Common myeloid progenitor, CD34-positive (primary cell): ENCODE measurements at regions not wholly inside any gene's neighbourhood (a gene's known extent, or its start where the extent isn't known, plus 50 kb on each side); places are given as distances from the start of the nearest gene placed in this dataset.
"Not testable (repeated sequence)": the region's sequence is repeated elsewhere in the genome, so short reads cannot be mapped to it uniquely, and the experiment has no call there.

Experiments used
- CTCF ChIA-PET: fragments of 350-600 bp; sonication (Branson Sonifier 250); formaldehyde crosslinking; loops from one replicate; lab custom pipeline; 2021; ENCODE audit warnings: antibody characterized with exemption; lab: Charles Lee
- POLR2A ChIA-PET: fragments of 350-600 bp; sonication (Branson Sonifier 250); formaldehyde crosslinking; loops from one replicate; lab custom pipeline; 2021; ENCODE audit warnings: antibody characterized with exemption; lab: Charles Lee
- DNase-seq, 3 donors: peaks; one replicate each; pipeline versions ENCODE4 v3.0.0 to v3.0.0-alpha.2; 2013
- H3K27ac ChIP-seq, 2 experiments: 1 replicate in 1 of 2; 2 replicates in 1 of 2; pipeline ENCODE4 v1.7.0; 2013; ENCODE audit warnings: inconsistent platforms in 2 of 2, low read length in 2 of 2, mild to moderate bottlenecking in 2 of 2, low read depth in 1 of 2, moderate library complexity in 1 of 2; ENCODE audit not compliant: severe bottlenecking in 2 of 2, insufficient read depth in 1 of 2, poor library complexity in 1 of 2
- H3K27me3 ChIP-seq, 5 experiments: replicated peaks in 2 of 5; 1 replicate in 3 of 5; 2 replicates in 2 of 5; pipeline versions ENCODE4 v1.6.1 to v1.7.0; 2013; ENCODE audit warnings: low read length in 4 of 5, mild to moderate bottlenecking in 2 of 5, moderate library complexity in 2 of 5, inconsistent platforms in 1 of 5; ENCODE audit not compliant: insufficient read depth in 5 of 5, control insufficient read depth in 4 of 5
- H3K36me3 ChIP-seq, 4 experiments: 1 replicate in 2 of 4; 2 replicates in 2 of 4; pipeline versions ENCODE4 v1.6.1 to v1.7.0; 2013; ENCODE audit warnings: low read length in 3 of 4, control low read depth in 1 of 4, mild to moderate bottlenecking in 1 of 4; ENCODE audit not compliant: control insufficient read depth in 4 of 4, insufficient read depth in 4 of 4
- H3K4me1 ChIP-seq, 4 experiments: 1 replicate in 3 of 4; 2 replicates in 1 of 4; pipeline versions ENCODE4 v1.6.1 to v1.7.1; 2013; ENCODE audit warnings: low read length in 3 of 4, mild to moderate bottlenecking in 3 of 4, control low read depth in 1 of 4, inconsistent platforms in 1 of 4, moderate library complexity in 1 of 4; ENCODE audit not compliant: control insufficient read depth in 4 of 4, insufficient read depth in 4 of 4; ENCODE audit errors: control extremely low read depth in 1 of 4
- H3K4me3 ChIP-seq, 7 experiments: 1 replicate in 4 of 7; 2 replicates in 3 of 7; pipeline versions ENCODE4 v1.5.1 to v1.7.0; 2013; ENCODE audit warnings: mild to moderate bottlenecking in 7 of 7, low read length in 6 of 7, moderate library complexity in 6 of 7, inconsistent platforms in 2 of 7, low read depth in 2 of 7, control low read depth in 1 of 7; ENCODE audit not compliant: insufficient read depth in 4 of 7, control insufficient read depth in 1 of 7; ENCODE audit errors: extremely low read depth in 1 of 7
- H3K9me3 ChIP-seq, 5 experiments: 1 replicate in 4 of 5; 2 replicates in 1 of 5; pipeline versions ENCODE4 v1.6.1 to v1.7.1; 2013; ENCODE audit warnings: low read length in 4 of 5, mild to moderate bottlenecking in 2 of 5, inconsistent platforms in 1 of 5, low read depth in 1 of 5, moderate library complexity in 1 of 5; ENCODE audit not compliant: control insufficient read depth in 4 of 5, insufficient read depth in 2 of 5; ENCODE audit errors: control extremely low read depth in 1 of 5
- WGBS: methylation state at CpG from one replicate; pipeline ENCODE4 v1.1.5; 2013; ENCODE audit not compliant: insufficient coverage; 5-methylcytosine and 5-hydroxymethylcytosine counted together

DNA sequence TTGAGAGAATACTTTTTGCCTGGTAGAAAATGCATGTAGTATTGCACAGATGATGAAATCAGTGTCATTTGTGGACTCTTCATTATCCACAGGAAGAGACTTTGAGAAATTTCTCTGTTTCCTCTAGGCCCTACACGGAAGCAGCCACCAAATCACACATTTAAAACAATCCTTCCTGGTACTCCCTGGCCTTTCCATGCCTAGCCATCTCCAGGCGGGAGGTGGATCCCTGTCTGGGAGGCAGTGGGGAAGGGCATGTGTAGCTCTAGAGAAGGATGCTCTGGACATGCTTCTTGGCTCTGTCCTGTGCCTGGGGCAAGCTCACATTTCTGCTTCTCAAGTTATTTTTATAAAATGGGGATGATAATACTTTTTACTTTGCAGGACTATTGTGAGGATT is 114.1 kb downstream of the ADAMTS15 start:
- POLR2A ChIA-PET = no interaction called here
- WGBS = 100% methylated on average over 1 of the region's 2 CpGs
- no peaks in the 10 kb centered on the region for H3K9me3 ChIP-seq
- H3K36me3 ChIP-seq = no peaks in the 10 kb centered on the region
- CTCF ChIA-PET = interaction anchor here (0.7 kb wide), 1 partner anchor 300 kb away, joined by 3 read pairs; no protein-coding TSS in a partner anchor
- H3K4me1 ChIP-seq = no peaks in the 10 kb centered on the region
- H3K27ac ChIP-seq = no peak overlapping the region
- H3K4me3 ChIP-seq = no peak overlapping the region
- H3K27me3 ChIP-seq = no peaks in the 10 kb centered on the region
- DNase-seq = no peak

DNA sequence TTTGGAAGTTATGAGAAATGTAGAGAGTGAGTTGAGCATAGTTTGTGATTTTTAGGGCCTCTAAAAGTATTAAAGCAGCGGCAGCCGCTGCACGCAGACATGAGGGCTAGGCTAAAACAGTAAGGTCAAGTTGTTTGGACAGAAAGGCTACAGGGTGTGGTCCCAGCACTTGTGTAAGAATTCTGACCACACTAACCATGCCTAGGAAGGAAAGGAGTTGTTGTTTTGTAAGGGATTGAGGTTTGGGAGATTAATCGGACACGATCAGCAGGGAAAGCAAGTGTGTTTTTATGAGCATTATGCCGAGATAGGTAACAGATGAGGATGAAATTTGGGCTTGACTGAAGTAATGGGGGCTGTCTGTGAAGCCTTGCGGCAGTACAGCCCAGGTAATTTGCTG is 117.9 kb downstream of the ADAMTS15 start:
- H3K4me3 ChIP-seq, H3K36me3 ChIP-seq, H3K9me3 ChIP-seq, H3K4me1 ChIP-seq, H3K27me3 ChIP-seq, DNase-seq, CTCF ChIA-PET, POLR2A ChIA-PET, H3K27ac ChIP-seq: not testable (repeated sequence)
- 100% methylated on average over 2 of the region's 7 CpGs for WGBS

DNA sequence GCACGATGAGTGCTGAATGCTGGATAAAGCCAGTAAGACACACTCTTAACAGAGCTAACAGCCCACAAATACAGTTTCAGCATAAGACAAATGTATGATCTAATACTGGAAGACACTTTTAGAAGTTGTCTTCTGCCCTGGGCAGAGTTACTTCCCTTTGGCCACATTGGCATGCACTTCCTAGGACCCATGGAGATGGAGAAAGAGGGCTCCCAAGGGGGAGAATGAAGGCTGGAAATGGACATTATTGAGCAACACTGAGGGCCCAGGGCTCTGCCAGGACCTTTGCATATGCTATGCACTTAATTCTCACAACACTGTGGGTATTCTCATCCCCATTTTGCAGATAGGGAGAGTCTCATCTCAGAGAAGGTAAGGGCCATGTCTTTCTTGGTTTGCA is 123.1 kb downstream of the ADAMTS15 start:
- no peak overlapping the region for H3K27ac ChIP-seq
- peaks cover 0 to 3% (median 0%) of the 10 kb centered on the region in 5 experiments for H3K27me3 ChIP-seq
- no peak for DNase-seq
- ChIA-PET CTCF (no interaction called here), POLR2A (no interaction called here)
- H3K9me3 ChIP-seq = no peaks in the 10 kb centered on the region
- 100% methylated on average over 1 of the region's 1 CpG for WGBS
- H3K4me3 ChIP-seq = no peak overlapping the region
- H3K36me3 ChIP-seq = no peaks in the 10 kb centered on the region
- no peaks in the 10 kb centered on the region for H3K4me1 ChIP-seq

DNA sequence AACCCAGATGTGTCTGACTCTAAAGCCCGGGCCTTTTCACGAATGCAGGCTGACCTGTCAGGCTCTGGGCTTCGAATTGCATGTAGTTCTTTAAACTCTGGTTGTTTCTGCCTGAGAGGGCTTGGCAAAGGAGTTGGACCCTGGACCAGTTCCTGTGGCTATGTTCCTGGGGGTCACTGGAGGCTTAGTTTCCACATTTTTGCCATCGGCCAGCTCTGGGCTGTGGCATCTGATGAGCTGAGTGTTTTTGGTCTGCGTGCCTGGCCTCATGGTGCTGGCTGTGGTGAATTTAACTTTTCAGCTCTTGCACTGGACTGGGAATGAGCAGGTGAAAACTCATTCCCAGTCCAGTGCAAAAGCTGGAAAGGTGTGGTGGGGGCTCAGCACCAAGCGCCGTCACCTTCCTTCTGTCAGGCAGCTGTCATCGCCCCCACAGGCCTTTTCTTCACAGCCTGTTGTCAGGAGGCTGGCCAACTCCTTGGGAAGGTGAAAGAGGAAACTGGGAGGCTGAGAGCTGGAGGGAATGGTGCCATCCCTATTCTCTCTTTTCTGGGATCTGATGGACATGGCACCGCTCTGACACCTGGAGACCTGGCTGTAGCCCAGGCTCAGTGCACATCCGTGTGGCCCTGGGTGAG is 123.6 kb downstream of the ADAMTS15 start:
- no peak overlapping the region for H3K4me3 ChIP-seq
- no peaks in the 10 kb centered on the region for H3K4me1 ChIP-seq
- no peak overlapping the region for H3K27ac ChIP-seq
- 97% methylated on average over 8 of the region's 10 CpGs for WGBS
- no peaks in the 10 kb centered on the region for H3K36me3 ChIP-seq
- CTCF ChIA-PET = no interaction called here
- no peaks in the 10 kb centered on the region for H3K9me3 ChIP-seq
- peaks cover 0 to 3% (median 0%) of the 10 kb centered on the region in 5 experiments for H3K27me3 ChIP-seq
- no peak for DNase-seq
- POLR2A ChIA-PET = no interaction called here

DNA sequence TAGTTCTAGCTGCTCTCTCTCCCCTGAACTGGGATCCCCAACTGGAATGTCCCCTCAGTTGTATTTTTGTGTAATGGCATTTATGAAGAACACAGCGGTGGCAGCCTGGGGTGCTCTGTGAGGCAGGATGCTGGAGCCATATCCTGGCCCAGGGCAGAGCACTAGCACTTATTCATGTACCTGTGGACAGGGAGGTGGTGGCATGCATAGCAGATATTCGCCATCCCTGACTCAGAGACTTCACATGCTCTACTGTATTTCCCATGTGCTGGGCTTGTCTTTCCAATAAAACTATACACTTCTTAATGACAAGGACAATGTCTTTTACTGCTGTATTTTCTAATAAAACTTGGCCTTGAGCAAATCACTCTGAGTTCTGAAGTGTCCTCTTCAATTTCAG is 125.3 kb downstream of the ADAMTS15 start:
- Histone ChIP-seq H3K4me3 (no peak overlapping the region), H3K27me3 (peaks cover 0 to 3% (median 0%) of the 10 kb centered on the region in 5 experiments), H3K27ac (no peak overlapping the region), H3K36me3 (no peaks in the 10 kb centered on the region), H3K4me1 (no peaks in the 10 kb centered on the region), H3K9me3 (no peaks in the 10 kb centered on the region)
- WGBS = 93% methylated on average over 2 of the region's 2 CpGs
- POLR2A ChIA-PET = no interaction called here
- CTCF ChIA-PET = no interaction called here
- no peak for DNase-seq

DNA sequence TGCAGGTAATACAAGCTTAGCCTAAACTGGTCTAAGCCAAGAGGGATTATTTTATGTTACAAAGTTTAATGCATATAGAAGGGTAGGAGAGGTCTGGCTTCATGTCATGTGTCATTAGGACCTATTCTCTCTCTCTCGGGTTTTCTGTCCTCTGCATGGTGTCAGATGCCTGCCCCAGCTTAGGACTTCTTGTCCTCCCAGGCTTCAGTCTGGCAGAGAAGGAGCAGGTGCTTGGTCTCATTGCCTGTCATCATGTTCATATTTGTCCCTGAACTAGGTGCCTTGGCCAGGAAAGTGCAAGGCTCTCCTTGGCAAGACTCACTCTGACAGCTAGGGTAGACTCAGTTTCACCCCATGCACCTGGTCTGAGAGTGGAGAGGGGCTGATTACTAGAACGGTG is 126.3 kb downstream of the ADAMTS15 start:
- Histone ChIP-seq H3K4me3 (no peak overlapping the region), H3K4me1 (no peaks in the 10 kb centered on the region), H3K27me3 (peaks cover 0 to 3% (median 0%) of the 10 kb centered on the region in 5 experiments), H3K9me3 (no peaks in the 10 kb centered on the region), H3K27ac (no peak overlapping the region), H3K36me3 (no peaks in the 10 kb centered on the region)
- 92% methylated on average over 2 of the region's 2 CpGs for WGBS
- DNase-seq = no peak
- ChIA-PET CTCF (no interaction called here), POLR2A (no interaction called here)

DNA sequence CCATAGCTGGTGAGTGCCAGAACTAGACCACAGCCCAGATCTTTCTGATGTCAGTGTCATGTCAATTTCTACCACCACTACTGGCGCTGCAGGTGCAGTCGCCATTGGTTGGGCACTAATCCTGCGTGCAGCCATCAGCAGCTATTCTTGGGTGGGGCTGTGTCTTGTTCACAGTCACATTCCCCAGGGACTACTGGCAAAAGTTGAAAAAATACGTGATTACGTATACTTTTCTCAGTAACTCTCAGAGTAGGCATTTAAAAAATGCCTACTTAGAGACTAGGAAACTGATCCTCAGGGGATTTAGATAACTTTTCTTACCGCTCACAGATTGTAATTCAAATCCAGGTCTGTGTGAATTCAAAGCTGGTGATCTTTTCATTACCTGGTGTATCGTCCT is 127.7 kb downstream of the ADAMTS15 start:
- Histone ChIP-seq H3K27me3 (peaks cover 0 to 4% (median 0%) of the 10 kb centered on the region in 5 experiments), H3K4me1 (no peaks in the 10 kb centered on the region), H3K9me3 (no peaks in the 10 kb centered on the region), H3K4me3 (no peak overlapping the region), H3K27ac (no peak overlapping the region), H3K36me3 (no peaks in the 10 kb centered on the region)
- WGBS = 78% methylated on average over 7 of the region's 7 CpGs
- ChIA-PET CTCF (no interaction called here), POLR2A (no interaction called here)
- DNase-seq = no peak
